PC-9 (cell line): ENCODE measurements at regions not wholly inside any gene's neighbourhood (a gene's known extent, or its start where the extent isn't known, plus 50 kb on each side); places are given as distances from the start of the nearest gene placed in this dataset.

Experiments
- BruUV-seq: library from RNA; stranded (reverse); fragments of 400-500 nt; replicated peaks from 2 replicates; lab custom pipeline; 2021; lab: Mats Ljungman, UMichigan
- CTCF ChIA-PET: fragments of 300-600 bp; sonication (Branson Sonifier 250); formaldehyde crosslinking; loops from one replicate; lab custom pipeline; 2022; ENCODE audit warnings: antibody characterized with exemption; lab: Charles Lee
- POLR2A ChIA-PET: fragments of 300-600 bp; sonication (Branson Sonifier 250); formaldehyde crosslinking; loops from one replicate; lab custom pipeline; 2022; ENCODE audit warnings: antibody characterized with exemption; ENCODE audit not compliant: unreplicated experiment; lab: Charles Lee
- DNase-seq, 2 experiments: peaks; one replicate each; pipeline versions ENCODE4 v3.0.0 to v3.0.0-alpha.2; 2015 to 2022; ENCODE audit warnings: mixed read lengths in 1 of 2
- H2AFZ ChIP-seq: fragments of 200-600 bp; sonication (generic); 2 replicates; pipeline ENCODE4 v1.8.1; 2017; ENCODE audit warnings: antibody characterized with exemption
- H3F3A ChIP-seq: fragments of 200-600 bp; sonication (generic); 2 replicates; pipeline ENCODE4 v1.8.1; 2017; ENCODE audit warnings: antibody characterized with exemption, mild to moderate bottlenecking, low read depth; ENCODE audit not compliant: insufficient read depth
- H3K27ac ChIP-seq: fragments of 200-600 bp; sonication (generic); 2 replicates; pipeline ENCODE4 v1.6.1; 2016; ENCODE audit warnings: mixed run types
- H3K27me3 ChIP-seq: fragments of 200-600 bp; sonication (generic); 2 replicates; pipeline ENCODE4 v1.6.1; 2016; ENCODE audit warnings: low read depth, mixed run types; ENCODE audit not compliant: insufficient read depth
- H3K36me3 ChIP-seq: fragments of 200-600 bp; sonication (generic); 2 replicates; pipeline ENCODE4 v1.6.1; 2016; ENCODE audit warnings: low read depth, mixed run types
- H3K4me1 ChIP-seq: fragments of 200-600 bp; sonication (generic); replicated peaks from 2 replicates; pipeline ENCODE4 v1.6.1; 2016; ENCODE audit warnings: mixed run types; ENCODE audit not compliant: insufficient read depth
- H3K4me2 ChIP-seq: fragments of 200-600 bp; sonication (generic); 2 replicates; pipeline ENCODE4 v1.6.1; 2017; ENCODE audit warnings: mixed run types
- H3K4me3 ChIP-seq: fragments of 200-600 bp; sonication (generic); 2 replicates; pipeline ENCODE4 v1.6.1; 2016; ENCODE audit warnings: mixed run types
- H3K79me2 ChIP-seq: fragments of 200-600 bp; sonication (generic); 2 replicates; pipeline ENCODE4 v1.6.1; 2017; ENCODE audit warnings: low read depth, mixed run types
- H3K9me2 ChIP-seq: fragments of 200-600 bp; sonication (generic); 2 replicates; pipeline ENCODE4 v1.8.1; 2017; ENCODE audit warnings: mild to moderate bottlenecking; ENCODE audit not compliant: insufficient read depth
- H3K9me3 ChIP-seq: fragments of 200-600 bp; sonication (generic); 2 replicates; pipeline ENCODE4 v1.8.1; 2016; ENCODE audit warnings: low read depth; ENCODE audit not compliant: insufficient read depth
- H4K20me1 ChIP-seq: fragments of 200-600 bp; sonication (generic); 2 replicates; pipeline ENCODE4 v1.8.1; 2017; ENCODE audit not compliant: insufficient read depth
- CTCF ChIP-seq: fragments of 200-600 bp; sonication (generic); conservative IDR thresholded peaks from 2 replicates; pipeline ENCODE4 v1.6.1; 2017; ENCODE audit warnings: mixed run types, antibody characterized with exemption, mild to moderate bottlenecking, moderate library complexity
- EZH2 ChIP-seq: fragments of 200-600 bp; sonication (generic); IDR thresholded peaks from 2 replicates; pipeline ENCODE4 v1.8.0; 2017; ENCODE audit warnings: antibody characterized with exemption, low read depth
- intact Hi-C: fragments of 100-400 bp; cut with micrococcal nuclease; formaldehyde crosslinking; loops from one replicate; pipeline ENCODE4 v1.10.0; 2022; ENCODE audit not compliant: unreplicated experiment

- Histone ChIP-seq H3K4me2 (no peak overlapping the region), H4K20me1 (no peaks in the 10 kb centered on the region), H3K4me3 (no peak overlapping the region), H3K4me1 (no peaks in the 10 kb centered on the region), H3K36me3 (no peaks in the 10 kb centered on the region), H3K9me2 (no peaks in the 10 kb centered on the region), H3K27me3 (no peaks in the 10 kb centered on the region), H3K9me3 (no peaks in the 10 kb centered on the region), H3K79me2 (no peaks in the 10 kb centered on the region), H3K27ac (no peak overlapping the region), H2AFZ (no peak overlapping the region), H3F3A (no peaks in the 10 kb centered on the region)
- ChIA-PET POLR2A (no interaction called here), CTCF (no interaction called here)
- no TSS peak for BruUV-seq
- no peak for DNase-seq
- TF ChIP-seq CTCF, result no peak
- TF ChIP-seq EZH2, result no peak
- intact Hi-C loops, result no loop called here
These were observed 69.3 kb upstream of the PDE5A start for GRCh38 chr4:119697887-119698393.

- H3K27ac ChIP-seq, result no peak overlapping the region
- no peaks in the 10 kb centered on the region for H3K4me1 ChIP-seq
- H2AFZ ChIP-seq, result no peak overlapping the region
- ChIA-PET CTCF (no interaction called here), POLR2A (no interaction called here)
- no peaks in the 10 kb centered on the region for H3K9me2 ChIP-seq
- H3K4me3 ChIP-seq, result no peak overlapping the region
- H3F3A ChIP-seq, result no peaks in the 10 kb centered on the region
- H3K27me3 ChIP-seq, result no peaks in the 10 kb centered on the region
- no peaks in the 10 kb centered on the region for H3K36me3 ChIP-seq
- H3K4me2 ChIP-seq, result no peak overlapping the region
- TF ChIP-seq CTCF (no peak), EZH2 (no peak)
- no TSS peak for BruUV-seq
- no peaks in the 10 kb centered on the region for H4K20me1 ChIP-seq
- no peaks in the 10 kb centered on the region for H3K79me2 ChIP-seq
- intact Hi-C loops, result no loop called here
- no peaks in the 10 kb centered on the region for H3K9me3 ChIP-seq
- DNase-seq, result no peak
These were observed 68.4 kb upstream of the PDE5A start for GRCh38 chr4:119696963-119697362.

- ChIA-PET CTCF (no interaction called here), POLR2A (no interaction called here)
- Histone ChIP-seq H3K9me2 (no peaks in the 10 kb centered on the region), H3F3A (no peaks in the 10 kb centered on the region), H3K79me2 (no peaks in the 10 kb centered on the region), H3K9me3 (peaks cover 6% of the 10 kb centered on the region; the same call in 1 of the 2 replicates), H3K27ac (no peak overlapping the region), H3K4me3 (no peak overlapping the region), H3K4me2 (no peak overlapping the region), H3K27me3 (no peaks in the 10 kb centered on the region), H4K20me1 (no peaks in the 10 kb centered on the region), H3K4me1 (no peaks in the 10 kb centered on the region; the same call in 1 of the 2 replicates), H3K36me3 (no peaks in the 10 kb centered on the region), H2AFZ (no peak overlapping the region)
- intact Hi-C loops, result no loop called here
- no TSS peak for BruUV-seq
- TF ChIP-seq EZH2 (no peak), CTCF (no peak)
- no peak for DNase-seq
These were observed 66.6 kb upstream of the PDE5A start for GRCh38 chr4:119695216-119695615.
